Activated T-helper 17 cell treated with anti-CD3 and anti-CD28 coated beads, Interleukin-2, amount 50 U/mL, for 72 hours (primary cell): ENCODE measurements at regions not wholly inside any gene's neighbourhood (a gene's known extent, or its start where the extent isn't known, plus 50 kb on each side); places are given as distances from the start of the nearest gene placed in this dataset.

Experiments used
- ATAC-seq: fragments of 150-1000 bp; cut with Tn5 transposase; replicated peaks from 2 replicates; pipeline ENCODE4 v1.10.0; 2021; ENCODE audit warnings: mild to moderate bottlenecking, moderate library complexity
- H3K27ac Mint-ChIP-seq: one replicate; pipeline ENCODE4 v1.8.0; 2022; ENCODE audit warnings: mixed read lengths
- H3K27me3 Mint-ChIP-seq: one replicate; pipeline ENCODE4 v1.8.0; 2022; ENCODE audit warnings: mixed read lengths
- H3K36me3 Mint-ChIP-seq: one replicate; pipeline ENCODE4 v1.8.0; 2022; ENCODE audit warnings: low read depth, mild to moderate bottlenecking, mixed read lengths
- H3K4me1 Mint-ChIP-seq: one replicate; pipeline ENCODE4 v1.8.0; 2022; ENCODE audit warnings: mixed read lengths
- H3K4me3 Mint-ChIP-seq: one replicate; pipeline ENCODE4 v1.8.0; 2022; ENCODE audit warnings: mild to moderate bottlenecking, mixed read lengths
- H3K9me3 Mint-ChIP-seq: one replicate; pipeline ENCODE4 v1.8.0; 2022; ENCODE audit warnings: mixed read lengths

- Mint-ChIP-seq H3K27me3 (no peaks in the 10 kb centered on the region), H3K9me3 (no peaks in the 10 kb centered on the region), H3K4me3 (no peak overlapping the region), H3K36me3 (no peaks in the 10 kb centered on the region), H3K27ac (no peak overlapping the region), H3K4me1 (no peaks in the 10 kb centered on the region)
- ATAC-seq = no peak
These were observed 93.1 kb upstream of the HIVEP1 start for GRCh38 chr6:11918739-11919605.

DNA sequence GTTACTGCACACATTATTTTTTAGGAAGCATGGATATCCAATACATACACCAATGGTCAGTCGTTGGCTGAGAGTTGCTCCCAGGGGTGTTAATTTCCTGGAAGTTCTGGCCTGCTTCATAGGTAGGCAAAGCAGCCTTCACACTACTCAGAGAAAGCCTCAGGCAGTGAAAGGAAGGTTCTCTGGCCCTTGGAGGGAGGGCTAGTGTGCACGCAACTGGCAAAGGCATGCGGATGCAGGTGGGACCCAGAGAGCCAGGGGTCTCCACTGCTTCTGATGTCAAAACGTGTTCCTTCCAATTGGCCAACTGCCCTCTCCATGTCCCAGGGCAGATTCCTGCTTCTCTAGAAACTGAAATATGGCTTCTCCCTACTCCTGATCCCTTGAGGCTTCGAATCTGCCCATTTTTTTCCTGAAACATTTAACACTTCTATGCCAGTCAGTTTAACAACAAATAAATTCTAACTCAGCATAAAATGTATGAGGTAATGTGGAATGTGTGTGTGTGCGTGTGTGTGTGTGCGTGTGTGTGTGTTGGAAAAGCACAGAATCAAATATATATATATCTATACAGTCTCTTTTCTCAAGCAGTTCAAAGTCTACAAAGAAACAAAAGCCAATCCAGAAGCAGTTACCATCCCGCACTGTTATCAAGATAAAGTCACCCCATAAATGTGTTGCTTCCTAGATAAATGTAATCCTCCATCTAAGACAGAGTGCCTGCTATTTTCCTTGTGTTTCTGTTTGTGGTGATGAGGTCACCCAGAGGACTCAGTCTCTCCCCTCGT, 94.0 kb upstream of the HIVEP1 start:
- no peaks in the 10 kb centered on the region for H3K9me3 Mint-ChIP-seq
- H3K4me3 Mint-ChIP-seq = no peak overlapping the region
- H3K27ac Mint-ChIP-seq = no peak overlapping the region
- no peaks in the 10 kb centered on the region for H3K4me1 Mint-ChIP-seq
- ATAC-seq = no peak
- H3K36me3 Mint-ChIP-seq = no peaks in the 10 kb centered on the region
- no peaks in the 10 kb centered on the region for H3K27me3 Mint-ChIP-seq

GRCh38 chr6:11912420-11912819, 99.7 kb upstream of the HIVEP1 start:
- H3K27ac Mint-ChIP-seq = no peak overlapping the region
- H3K27me3 Mint-ChIP-seq = no peaks in the 10 kb centered on the region
- H3K4me3 Mint-ChIP-seq = no peak overlapping the region
- no peaks in the 10 kb centered on the region for H3K9me3 Mint-ChIP-seq
- no peaks in the 10 kb centered on the region for H3K36me3 Mint-ChIP-seq
- H3K4me1 Mint-ChIP-seq = no peaks in the 10 kb centered on the region
- no peak for ATAC-seq

DNA sequence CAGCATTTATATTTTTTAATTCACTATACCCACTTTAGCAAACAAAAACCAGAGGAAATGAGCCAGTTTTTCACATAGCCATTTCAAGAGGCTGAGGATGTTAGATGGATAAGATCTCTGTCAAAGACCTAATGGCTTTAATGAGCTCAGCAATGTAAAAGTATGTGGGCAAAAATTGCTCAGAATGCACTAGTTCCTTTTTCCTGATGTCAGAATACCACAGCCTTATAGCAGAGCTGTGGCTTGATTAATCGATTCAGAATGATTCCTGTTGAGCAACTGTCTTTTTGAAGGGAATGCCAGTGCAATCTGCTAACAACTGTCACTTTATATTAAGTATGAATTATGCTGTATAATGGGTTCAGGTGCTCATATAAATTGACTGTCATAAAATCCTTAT, 100.6 kb upstream of the HIVEP1 start:
- Mint-ChIP-seq H3K27me3 (no peaks in the 10 kb centered on the region), H3K27ac (no peak overlapping the region), H3K4me1 (no peaks in the 10 kb centered on the region), H3K36me3 (no peaks in the 10 kb centered on the region), H3K4me3 (no peak overlapping the region), H3K9me3 (no peaks in the 10 kb centered on the region)
- peak; percentile 35 for ATAC-seq

- no peak overlapping the region for H3K27ac Mint-ChIP-seq
- no peaks in the 10 kb centered on the region for H3K9me3 Mint-ChIP-seq
- no peaks in the 10 kb centered on the region for H3K36me3 Mint-ChIP-seq
- no peaks in the 10 kb centered on the region for H3K27me3 Mint-ChIP-seq
- H3K4me3 Mint-ChIP-seq = no peak overlapping the region
- no peaks in the 10 kb centered on the region for H3K4me1 Mint-ChIP-seq
- ATAC-seq = no peak
These were observed 102.4 kb upstream of the HIVEP1 start for GRCh38 chr6:11909696-11910132.

DNA sequence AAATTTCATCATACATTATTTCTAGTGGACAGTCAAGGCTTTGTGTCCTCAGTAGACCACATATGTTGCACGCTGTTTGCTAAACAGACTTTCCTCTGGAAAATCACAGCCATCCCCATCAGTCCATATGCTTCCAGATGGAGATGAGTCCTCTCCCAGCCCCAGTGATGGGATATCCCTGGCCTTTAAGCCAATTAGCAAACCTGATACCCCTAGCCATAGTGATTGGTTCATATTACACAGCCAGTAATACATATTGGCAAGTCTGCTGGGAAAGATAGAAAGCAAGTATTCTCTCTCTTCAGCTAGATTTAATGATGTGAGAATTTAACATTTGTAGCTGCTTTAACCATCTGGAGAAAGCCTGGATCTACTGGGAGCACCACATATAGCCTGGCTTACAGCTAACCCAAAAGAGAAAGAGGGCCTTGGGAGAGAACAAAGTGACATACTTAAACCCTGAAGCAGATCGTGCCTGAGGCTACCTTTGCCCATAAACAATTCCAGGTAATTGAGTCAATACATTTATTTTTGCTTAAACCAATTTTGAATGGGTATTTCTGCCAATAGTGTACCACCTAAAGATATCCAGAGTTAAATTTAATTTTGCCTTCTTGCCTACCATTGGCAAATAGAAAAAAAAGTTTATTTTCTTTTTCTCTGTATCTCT, 103.5 kb upstream of the HIVEP1 start:
- Mint-ChIP-seq H3K36me3 (no peaks in the 10 kb centered on the region), H3K4me3 (no peak overlapping the region), H3K4me1 (no peaks in the 10 kb centered on the region), H3K9me3 (no peaks in the 10 kb centered on the region), H3K27ac (no peak overlapping the region), H3K27me3 (peaks cover 3% of the 10 kb centered on the region)
- ATAC-seq = no peak

DNA sequence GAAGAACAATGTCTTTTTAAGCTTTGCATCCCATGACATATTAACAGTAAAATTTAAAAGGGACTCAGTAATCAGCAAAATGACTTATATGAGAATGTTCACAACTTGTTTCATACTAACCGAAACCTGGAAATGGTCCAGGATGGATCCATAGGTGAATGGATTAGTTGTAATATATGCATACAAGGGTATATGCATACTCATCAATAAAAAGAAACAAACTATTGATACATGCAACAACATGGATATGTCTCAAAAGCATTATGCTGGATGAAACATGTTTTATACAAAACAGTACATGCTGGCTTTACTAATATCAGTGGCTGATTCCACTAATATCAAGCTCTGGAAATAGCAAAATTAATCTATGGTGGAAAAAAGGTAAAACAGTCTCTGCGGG, 108.5 kb upstream of the HIVEP1 start:
- peaks cover 8% of the 10 kb centered on the region for H3K27me3 Mint-ChIP-seq
- H3K4me1 Mint-ChIP-seq = peaks cover 11% of the 10 kb centered on the region
- ATAC-seq = no peak
- no peaks in the 10 kb centered on the region for H3K36me3 Mint-ChIP-seq
- H3K27ac Mint-ChIP-seq = no peak overlapping the region
- H3K9me3 Mint-ChIP-seq = no peaks in the 10 kb centered on the region
- no peak overlapping the region for H3K4me3 Mint-ChIP-seq

DNA sequence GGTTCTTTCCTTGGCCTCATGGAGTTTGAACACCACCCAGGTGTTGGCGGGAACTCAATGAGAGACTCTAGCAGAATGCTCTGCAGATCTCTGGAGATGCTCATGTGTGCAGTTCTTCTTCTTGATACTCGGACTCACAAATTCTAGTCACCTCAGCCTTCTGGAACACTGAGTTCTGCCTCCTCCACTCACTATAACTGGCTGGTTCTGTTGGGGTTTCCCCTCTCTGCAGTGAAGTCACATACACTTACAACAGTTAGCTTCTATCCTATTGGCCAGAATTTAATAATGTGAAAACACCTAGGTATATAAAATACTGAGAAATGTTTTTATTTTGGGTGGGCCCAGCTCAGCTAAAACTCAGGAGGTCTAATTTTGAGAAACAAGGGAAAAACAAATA, 109.6 kb upstream of the HIVEP1 start:
- Mint-ChIP-seq H3K4me3 (no peak overlapping the region), H3K4me1 (peaks cover 11% of the 10 kb centered on the region), H3K27ac (no peak overlapping the region), H3K9me3 (no peaks in the 10 kb centered on the region), H3K27me3 (peaks cover 8% of the 10 kb centered on the region), H3K36me3 (no peaks in the 10 kb centered on the region)
- no peak for ATAC-seq

DNA sequence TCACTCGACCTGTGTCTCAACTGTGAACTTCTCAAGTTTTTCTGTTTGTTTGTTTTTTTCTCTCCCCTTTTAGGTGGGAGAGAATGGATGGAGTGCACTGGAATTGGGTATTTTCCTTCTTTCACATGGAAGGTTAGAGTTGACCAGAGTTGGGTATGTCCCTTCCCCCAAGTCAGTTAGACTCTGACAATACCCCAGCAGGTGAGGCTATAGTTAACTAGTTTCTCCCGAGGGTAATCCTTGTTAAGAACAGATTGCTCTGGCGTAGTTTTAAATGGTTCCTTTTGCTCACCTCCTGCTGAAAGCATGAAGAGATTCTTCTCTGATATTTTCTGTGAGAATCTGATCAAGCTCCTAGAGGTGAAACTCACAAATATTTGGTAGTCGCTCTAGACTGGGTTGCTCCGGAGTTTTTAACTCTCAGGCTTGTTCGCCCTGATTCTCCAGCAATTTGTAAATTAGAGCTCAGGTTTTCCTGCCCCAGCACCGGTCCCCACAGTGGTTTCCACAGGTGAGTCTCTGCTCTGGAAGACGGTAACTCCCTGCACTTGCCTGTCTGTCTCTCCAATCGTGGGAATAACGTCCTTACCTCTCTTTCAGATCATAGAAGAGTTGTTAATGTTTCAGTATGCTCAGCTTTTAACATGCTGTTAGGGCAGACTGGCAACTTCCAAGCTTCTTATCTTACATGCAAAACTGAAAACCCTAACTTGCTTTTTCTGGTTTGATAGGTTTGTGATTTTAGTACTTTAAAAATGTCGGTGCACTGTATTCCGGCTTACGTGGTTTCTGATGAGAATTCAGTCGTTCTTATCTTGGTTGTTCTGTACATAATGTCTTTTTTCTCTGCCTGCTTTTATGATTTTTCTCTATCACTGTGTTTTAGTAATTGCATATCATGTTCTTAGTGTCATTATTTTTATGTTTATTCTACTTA, 111.2 kb upstream of the HIVEP1 start:
- H3K36me3 Mint-ChIP-seq = no peaks in the 10 kb centered on the region
- peak; percentile 40 for ATAC-seq
- H3K9me3 Mint-ChIP-seq = no peaks in the 10 kb centered on the region
- H3K27ac Mint-ChIP-seq = peak overlapping the region; percentile 46
- peaks cover 11% of the 10 kb centered on the region for H3K4me1 Mint-ChIP-seq
- peaks cover 8% of the 10 kb centered on the region for H3K27me3 Mint-ChIP-seq
- H3K4me3 Mint-ChIP-seq = peak overlapping the region; percentile 67

- no peak overlapping the region for H3K27ac Mint-ChIP-seq
- H3K36me3 Mint-ChIP-seq = no peaks in the 10 kb centered on the region
These were observed 112.5 kb upstream of the HIVEP1 start for GRCh38 chr6:11899645-11900044.

DNA sequence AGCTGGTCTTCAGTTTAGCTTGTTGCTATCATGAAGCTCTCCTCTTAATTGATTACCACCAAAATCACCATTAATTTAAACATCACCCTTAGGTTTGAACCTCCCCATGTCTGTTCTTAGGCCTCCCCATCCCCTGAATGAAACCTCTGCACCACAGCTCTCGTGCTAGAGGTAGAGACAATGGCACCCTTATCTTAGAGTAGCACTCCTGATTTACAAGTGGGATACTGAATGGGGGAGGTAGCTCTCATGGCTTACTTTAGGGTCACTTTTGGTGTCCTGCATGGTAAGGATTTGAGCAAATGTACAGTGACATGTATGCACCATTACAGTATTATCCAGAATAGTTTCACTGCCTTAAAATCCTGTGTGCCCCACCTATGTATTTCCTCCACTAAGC, 115.6 kb upstream of the ADTRP start:
- no peaks in the 10 kb centered on the region for H3K9me3 Mint-ChIP-seq
- H3K27me3 Mint-ChIP-seq = no peaks in the 10 kb centered on the region
- no peak for ATAC-seq
- H3K4me3 Mint-ChIP-seq = no peak overlapping the region
- no peaks in the 10 kb centered on the region for H3K4me1 Mint-ChIP-seq
- no peaks in the 10 kb centered on the region for H3K36me3 Mint-ChIP-seq
- H3K27ac Mint-ChIP-seq = no peak overlapping the region

More at GRCh38 chr6:11899645-11900044, 112.5 kb upstream of the HIVEP1 start:
- no peaks in the 10 kb centered on the region for H3K9me3 Mint-ChIP-seq
- peaks cover 11% of the 10 kb centered on the region for H3K4me1 Mint-ChIP-seq
- H3K4me3 Mint-ChIP-seq = no peak overlapping the region
- peaks cover 8% of the 10 kb centered on the region for H3K27me3 Mint-ChIP-seq
- no peak for ATAC-seq

DNA sequence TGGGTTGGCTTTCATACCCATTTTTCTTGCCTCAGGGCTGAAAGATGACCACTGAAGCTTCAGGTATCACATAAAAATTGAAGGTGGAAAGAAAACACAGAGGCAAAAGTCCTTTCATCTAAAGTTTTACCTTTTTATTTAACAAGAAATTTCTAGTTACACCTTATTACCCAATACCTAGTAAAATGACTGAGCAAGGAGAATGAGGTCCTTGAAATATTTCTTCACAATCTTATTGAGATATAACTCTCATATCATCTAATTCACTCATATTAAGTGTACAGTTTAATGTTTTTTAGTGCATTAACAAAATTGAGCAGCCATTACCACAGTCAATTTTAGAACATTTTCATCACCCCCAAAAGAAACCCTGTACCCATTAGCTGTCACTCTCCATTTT, 112.9 kb upstream of the ADTRP start:
- Mint-ChIP-seq H3K4me3 (no peak overlapping the region), H3K9me3 (no peaks in the 10 kb centered on the region), H3K4me1 (no peaks in the 10 kb centered on the region), H3K36me3 (no peaks in the 10 kb centered on the region), H3K27me3 (no peaks in the 10 kb centered on the region), H3K27ac (no peak overlapping the region)
- no peak for ATAC-seq

DNA sequence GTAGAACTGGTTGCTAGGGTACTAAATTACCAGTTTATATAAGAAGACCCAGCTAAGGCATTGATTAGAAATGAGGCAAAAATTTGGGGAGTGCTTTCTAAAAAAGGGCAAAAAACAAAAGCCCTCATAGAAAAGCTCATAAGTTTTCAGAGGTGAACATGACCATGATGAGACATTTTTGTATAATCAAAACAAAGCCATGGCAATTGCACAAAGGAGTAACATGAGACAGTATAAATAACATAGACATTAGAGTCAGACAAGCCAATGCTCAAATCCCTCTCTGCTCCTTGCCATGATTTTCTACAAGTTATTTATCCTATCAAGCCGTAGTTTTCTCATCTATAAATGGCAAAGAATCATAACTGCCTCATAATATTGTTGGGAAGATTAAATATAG, 112.2 kb upstream of the ADTRP start:
- H3K4me3 Mint-ChIP-seq = no peak overlapping the region
- no peak overlapping the region for H3K27ac Mint-ChIP-seq
- no peaks in the 10 kb centered on the region for H3K36me3 Mint-ChIP-seq

DNA sequence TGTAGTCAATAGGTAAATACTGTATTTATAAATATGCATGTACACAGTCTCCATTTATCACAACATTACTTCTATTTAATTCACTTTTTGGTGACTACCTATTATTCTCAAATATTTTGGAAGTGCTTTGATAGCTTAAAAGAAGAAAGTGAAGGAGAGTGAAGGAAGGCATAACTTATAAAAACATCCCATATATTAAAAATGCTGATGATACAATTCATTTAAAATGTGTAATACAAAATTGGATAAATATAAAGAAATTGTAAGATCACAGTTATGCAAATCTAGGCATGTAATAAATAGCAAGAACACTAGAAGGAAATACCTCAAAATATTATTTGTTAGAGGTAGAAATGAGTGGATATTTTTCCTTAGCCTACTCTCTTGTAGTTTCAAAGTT, 111.6 kb upstream of the ADTRP start:
- no peak for ATAC-seq
- H3K4me3 Mint-ChIP-seq = no peak overlapping the region
- H3K9me3 Mint-ChIP-seq = no peaks in the 10 kb centered on the region
- H3K36me3 Mint-ChIP-seq = no peaks in the 10 kb centered on the region
- no peak overlapping the region for H3K27ac Mint-ChIP-seq
- H3K4me1 Mint-ChIP-seq = peaks cover 5% of the 10 kb centered on the region
- no peaks in the 10 kb centered on the region for H3K27me3 Mint-ChIP-seq

More for the DNA sequence above, 112.2 kb upstream of the ADTRP start:
- ATAC-seq = no peak
- H3K27me3 Mint-ChIP-seq = no peaks in the 10 kb centered on the region
- H3K4me1 Mint-ChIP-seq = peaks cover 4% of the 10 kb centered on the region
- H3K9me3 Mint-ChIP-seq = no peaks in the 10 kb centered on the region
